ENCODE measurements at regions not wholly inside any gene's neighbourhood (a gene's known extent, or its start where the extent isn't known, plus 50 kb on each side); places are given as distances from the start of the nearest gene placed in this dataset.

- TF ChIP-seq CTCF (IDR thresholded peaks at IDR 0.05) (no peak), POLR2AphosphoS5 (IDR thresholded peaks at IDR 0.05) (no peak)
Observed at GRCh38 chr11:116690611-116691010, 82.2 kb downstream of the BUD13 start.

Data from prostate gland (tissue), 2 donors.